Common myeloid progenitor, CD34-positive (primary cell): ENCODE measurements at regions not wholly inside any gene's neighbourhood (a gene's known extent, or its start where the extent isn't known, plus 50 kb on each side); places are given as distances from the start of the nearest gene placed in this dataset.

Experiments
- CTCF ChIA-PET: fragments of 350-600 bp; sonication (Branson Sonifier 250); formaldehyde crosslinking; loops from one replicate; lab custom pipeline; 2021; ENCODE audit warnings: antibody characterized with exemption; lab: Charles Lee
- POLR2A ChIA-PET: fragments of 350-600 bp; sonication (Branson Sonifier 250); formaldehyde crosslinking; loops from one replicate; lab custom pipeline; 2021; ENCODE audit warnings: antibody characterized with exemption; lab: Charles Lee
- DNase-seq, 3 donors: peaks; one replicate each; pipeline versions ENCODE4 v3.0.0 to v3.0.0-alpha.2; 2013
- H3K27ac ChIP-seq, 2 experiments: 1 replicate in 1 of 2; 2 replicates in 1 of 2; pipeline ENCODE4 v1.7.0; 2013; ENCODE audit warnings: inconsistent platforms in 2 of 2, low read length in 2 of 2, mild to moderate bottlenecking in 2 of 2, low read depth in 1 of 2, moderate library complexity in 1 of 2; ENCODE audit not compliant: severe bottlenecking in 2 of 2, insufficient read depth in 1 of 2, poor library complexity in 1 of 2
- H3K27me3 ChIP-seq, 5 experiments: replicated peaks in 2 of 5; 1 replicate in 3 of 5; 2 replicates in 2 of 5; pipeline versions ENCODE4 v1.6.1 to v1.7.0; 2013; ENCODE audit warnings: low read length in 4 of 5, mild to moderate bottlenecking in 2 of 5, moderate library complexity in 2 of 5, inconsistent platforms in 1 of 5; ENCODE audit not compliant: insufficient read depth in 5 of 5, control insufficient read depth in 4 of 5
- H3K36me3 ChIP-seq, 4 experiments: 1 replicate in 2 of 4; 2 replicates in 2 of 4; pipeline versions ENCODE4 v1.6.1 to v1.7.0; 2013; ENCODE audit warnings: low read length in 3 of 4, control low read depth in 1 of 4, mild to moderate bottlenecking in 1 of 4; ENCODE audit not compliant: control insufficient read depth in 4 of 4, insufficient read depth in 4 of 4
- H3K4me1 ChIP-seq, 4 experiments: 1 replicate in 3 of 4; 2 replicates in 1 of 4; pipeline versions ENCODE4 v1.6.1 to v1.7.1; 2013; ENCODE audit warnings: low read length in 3 of 4, mild to moderate bottlenecking in 3 of 4, control low read depth in 1 of 4, inconsistent platforms in 1 of 4, moderate library complexity in 1 of 4; ENCODE audit not compliant: control insufficient read depth in 4 of 4, insufficient read depth in 4 of 4; ENCODE audit errors: control extremely low read depth in 1 of 4
- H3K4me3 ChIP-seq, 7 experiments: 1 replicate in 4 of 7; 2 replicates in 3 of 7; pipeline versions ENCODE4 v1.5.1 to v1.7.0; 2013; ENCODE audit warnings: mild to moderate bottlenecking in 7 of 7, low read length in 6 of 7, moderate library complexity in 6 of 7, inconsistent platforms in 2 of 7, low read depth in 2 of 7, control low read depth in 1 of 7; ENCODE audit not compliant: insufficient read depth in 4 of 7, control insufficient read depth in 1 of 7; ENCODE audit errors: extremely low read depth in 1 of 7
- H3K9me3 ChIP-seq, 5 experiments: 1 replicate in 4 of 5; 2 replicates in 1 of 5; pipeline versions ENCODE4 v1.6.1 to v1.7.1; 2013; ENCODE audit warnings: low read length in 4 of 5, mild to moderate bottlenecking in 2 of 5, inconsistent platforms in 1 of 5, low read depth in 1 of 5, moderate library complexity in 1 of 5; ENCODE audit not compliant: control insufficient read depth in 4 of 5, insufficient read depth in 2 of 5; ENCODE audit errors: control extremely low read depth in 1 of 5
- WGBS: methylation state at CpG from one replicate; pipeline ENCODE4 v1.1.5; 2013; ENCODE audit not compliant: insufficient coverage; 5-methylcytosine and 5-hydroxymethylcytosine counted together

DNA sequence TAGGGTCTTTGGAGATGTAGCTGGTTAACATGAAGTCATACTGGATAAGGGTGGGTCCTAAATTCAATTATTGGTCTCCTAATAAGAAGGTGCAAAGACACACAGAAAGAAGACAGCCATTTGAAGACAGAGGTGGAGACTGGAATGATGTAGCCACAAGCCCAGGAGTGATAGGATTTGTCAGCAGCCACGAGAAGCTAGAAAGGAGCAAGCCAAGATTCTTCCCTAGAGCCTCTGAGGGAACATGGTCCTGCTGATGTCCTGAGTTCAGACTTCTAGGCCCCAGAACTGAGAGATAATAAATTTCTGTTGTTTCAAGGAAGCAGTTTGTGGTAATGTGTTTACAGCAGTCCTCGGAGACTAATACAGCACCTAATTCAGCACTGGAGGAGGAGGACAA lies 203.3 kb upstream of the SRRM4 start:
- Histone ChIP-seq H3K9me3 (peaks cover 0 to 10% (median 0%) of the 10 kb centered on the region in 5 experiments), H3K27me3 (peaks cover 0 to 28% (median 15%) of the 10 kb centered on the region in 5 experiments), H3K4me1 (no peaks in the 10 kb centered on the region), H3K27ac (no peak overlapping the region), H3K36me3 (no peaks in the 10 kb centered on the region), H3K4me3 (no peak overlapping the region)
- DNase-seq = no peak
- CTCF ChIA-PET = no interaction called here
- WGBS = 69% methylated on average over 2 of the region's 2 CpGs
- POLR2A ChIA-PET = no interaction called here

DNA sequence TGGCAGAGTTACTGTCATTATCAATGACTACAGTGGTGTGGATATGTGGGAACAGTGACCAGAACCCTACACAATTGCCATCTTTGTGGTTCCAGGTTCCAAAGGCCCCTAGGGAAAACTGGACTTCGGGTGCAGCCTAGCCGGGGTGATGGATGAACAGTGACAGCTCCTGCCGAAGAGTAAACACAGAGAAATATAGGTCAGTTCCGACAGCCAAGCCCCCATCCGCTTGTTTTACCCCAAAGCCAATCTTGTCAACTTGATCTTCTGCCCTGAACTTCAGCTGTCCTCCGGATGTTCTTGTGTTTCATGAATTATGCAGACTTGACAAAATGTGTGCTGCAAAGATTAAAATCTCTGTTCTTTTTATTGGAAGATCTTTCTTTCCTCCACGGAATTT lies 200.4 kb upstream of the SRRM4 start:
- Histone ChIP-seq H3K4me1 (no peaks in the 10 kb centered on the region), H3K27me3 (peaks cover 0 to 3% (median 0%) of the 10 kb centered on the region in 5 experiments), H3K9me3 (no peaks in the 10 kb centered on the region), H3K4me3 (no peak overlapping the region), H3K27ac (no peak overlapping the region), H3K36me3 (no peaks in the 10 kb centered on the region)
- ChIA-PET CTCF (interaction anchor here (1.4 kb wide), 1 partner anchor 10 kb away, joined by 4 read pairs; no protein-coding TSS in a partner anchor), POLR2A (no interaction called here)
- WGBS = 81% methylated on average over 6 of the region's 7 CpGs
- no peak for DNase-seq

DNA sequence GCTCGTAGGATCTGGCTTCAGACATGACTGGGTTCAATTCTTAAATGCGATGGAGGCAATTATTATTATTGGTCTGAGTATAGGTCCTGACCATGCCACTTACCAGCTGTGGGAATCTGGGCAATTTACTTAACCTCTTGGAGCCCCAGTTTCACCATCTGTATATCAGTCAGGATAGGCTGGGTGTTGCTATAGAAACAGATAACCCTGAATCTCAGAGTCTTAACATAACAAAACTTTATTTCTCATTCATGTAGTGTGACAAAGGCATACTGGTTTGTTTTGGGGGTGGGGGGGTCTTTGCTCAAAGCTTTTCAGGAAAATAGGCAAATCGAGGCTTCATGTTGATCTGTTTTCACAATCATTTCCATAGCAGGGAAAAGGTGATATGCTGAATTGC lies 199.6 kb upstream of the SRRM4 start:
- ChIA-PET CTCF (interaction anchor here (1.4 kb wide), 1 partner anchor 11 kb away, joined by 4 read pairs; no protein-coding TSS in a partner anchor), POLR2A (no interaction called here)
- WGBS = 79% methylated on average over 2 of the region's 3 CpGs

DNA sequence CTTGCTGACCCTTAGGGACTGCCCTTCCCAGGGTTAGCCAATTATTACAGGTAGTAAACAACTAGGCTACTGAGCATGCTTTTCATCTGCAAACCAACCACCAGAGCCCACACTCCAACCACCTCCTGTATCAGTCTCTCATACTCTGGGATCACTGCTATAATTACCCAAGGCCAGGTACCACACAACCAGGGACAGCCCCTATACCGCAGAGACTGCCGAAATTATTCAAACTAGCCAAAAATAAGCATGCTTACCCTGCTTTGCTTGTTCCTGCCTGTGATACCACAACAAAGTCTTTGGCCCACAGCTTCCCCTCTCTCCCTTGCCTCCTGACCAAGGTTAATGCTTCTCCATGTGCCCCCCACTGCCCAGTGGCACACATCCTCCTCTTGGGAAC lies 197.6 kb upstream of the SRRM4 start:
- CTCF ChIA-PET = interaction anchor here (1.4 kb wide), 1 partner anchor 10 kb away, joined by 3 read pairs; no protein-coding TSS in a partner anchor
- H3K27ac ChIP-seq = no peak overlapping the region
- no peak for DNase-seq
- H3K27me3 ChIP-seq = no peaks in the 10 kb centered on the region
- no peaks in the 10 kb centered on the region for H3K36me3 ChIP-seq
- POLR2A ChIA-PET = no interaction called here
- no peaks in the 10 kb centered on the region for H3K9me3 ChIP-seq
- H3K4me1 ChIP-seq = no peaks in the 10 kb centered on the region
- H3K4me3 ChIP-seq = no peak overlapping the region
- WGBS = 100% methylated on average over 1 of the region's 2 CpGs

More for the DNA sequence above, 199.6 kb upstream of the SRRM4 start:
- Histone ChIP-seq H3K4me1 (no peaks in the 10 kb centered on the region), H3K27me3 (no peaks in the 10 kb centered on the region), H3K36me3 (no peaks in the 10 kb centered on the region), H3K4me3 (no peak overlapping the region), H3K27ac (no peak overlapping the region), H3K9me3 (no peaks in the 10 kb centered on the region)
- no peak for DNase-seq

DNA sequence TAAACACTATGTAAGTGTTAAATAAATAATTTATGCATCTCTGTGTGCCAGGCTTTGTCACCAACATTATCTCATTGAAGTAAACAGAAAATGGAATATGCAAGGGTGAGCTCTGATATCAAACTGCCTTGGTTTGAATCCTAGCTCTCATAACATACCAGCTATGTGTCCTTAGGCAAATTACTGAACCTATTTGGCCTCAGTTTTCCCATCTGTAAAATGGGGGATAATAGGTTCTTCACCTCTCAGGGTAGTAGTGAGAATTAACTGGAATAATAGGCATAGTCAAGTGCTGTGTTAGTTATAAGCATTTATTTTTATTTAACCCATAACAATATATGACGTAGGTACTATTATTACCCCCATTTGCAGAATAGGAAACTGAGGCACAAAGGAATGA lies 190.8 kb upstream of the SRRM4 start:
- Histone ChIP-seq H3K9me3 (no peaks in the 10 kb centered on the region), H3K4me1 (no peaks in the 10 kb centered on the region), H3K27me3 (no peaks in the 10 kb centered on the region), H3K36me3 (no peaks in the 10 kb centered on the region), H3K4me3 (no peak overlapping the region), H3K27ac (no peak overlapping the region)
- no peak for DNase-seq
- POLR2A ChIA-PET = no interaction called here
- 100% methylated on average over 1 of the region's 1 CpG for WGBS
- CTCF ChIA-PET = no interaction called here

DNA sequence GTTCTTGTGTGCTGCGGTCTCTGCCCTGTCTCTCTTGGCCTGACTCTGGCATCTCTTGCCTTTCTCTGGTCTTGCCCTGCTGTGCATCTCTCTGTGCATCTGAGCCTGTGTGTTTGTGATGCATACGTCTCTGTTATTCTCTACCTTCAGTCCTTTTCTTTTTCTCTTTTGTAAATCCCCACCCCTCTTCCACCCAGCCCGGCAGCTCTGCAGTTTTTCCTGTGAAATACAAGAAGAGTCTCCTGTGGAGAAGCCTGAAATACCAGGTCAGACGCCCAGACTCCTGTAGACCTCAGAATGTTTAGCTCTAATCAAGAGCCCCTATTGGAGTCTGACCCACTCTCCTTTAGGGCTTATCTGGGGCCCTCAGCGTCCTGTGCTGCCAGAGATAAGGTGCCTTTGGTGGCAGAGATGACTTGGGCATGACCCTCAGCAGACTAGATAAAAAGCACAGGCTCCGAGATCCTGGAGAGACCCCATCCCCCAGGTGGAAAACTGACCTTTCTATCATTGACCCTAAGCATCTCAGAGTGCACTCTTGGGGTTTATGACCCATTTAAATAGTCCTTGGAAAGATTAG lies 167.5 kb upstream of the SRRM4 start:
- ChIA-PET CTCF (no interaction called here), POLR2A (interaction anchor here (0.7 kb wide), 1 partner anchor 14 kb away, joined by 3 read pairs; no protein-coding TSS in a partner anchor)
- no peaks in the 10 kb centered on the region for H3K27me3 ChIP-seq
- no peaks in the 10 kb centered on the region for H3K36me3 ChIP-seq
- H3K4me3 ChIP-seq = no peak overlapping the region
- no peaks in the 10 kb centered on the region for H3K4me1 ChIP-seq
- H3K27ac ChIP-seq = no peak overlapping the region
- H3K9me3 ChIP-seq = peaks cover 0 to 1% (median 0%) of the 10 kb centered on the region in 5 experiments
- WGBS = 39% methylated on average over 6 of the region's 6 CpGs
- no peak for DNase-seq

DNA sequence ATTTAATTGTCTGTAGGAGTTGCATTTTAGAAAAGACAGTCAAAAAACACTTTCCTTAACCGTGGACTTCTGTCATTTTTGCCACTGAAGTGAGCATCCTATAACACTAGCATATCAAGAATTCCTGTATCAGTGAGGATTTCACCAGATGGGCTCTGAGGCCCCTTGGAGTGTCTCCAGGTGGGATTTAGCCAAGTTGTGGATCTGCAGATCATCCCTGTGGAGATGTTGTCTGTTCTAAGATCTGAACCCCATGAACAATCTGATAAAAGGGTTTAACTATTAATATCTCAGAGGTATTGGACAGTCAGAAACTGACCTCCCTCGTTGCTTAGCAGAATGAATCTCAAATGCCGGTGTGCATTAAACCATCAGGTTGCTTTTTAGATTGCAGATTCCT lies 165.0 kb upstream of the SRRM4 start:
- Histone ChIP-seq H3K4me3 (no peak overlapping the region), H3K4me1 (no peaks in the 10 kb centered on the region), H3K27ac (no peak overlapping the region), H3K27me3 (no peaks in the 10 kb centered on the region), H3K9me3 (peaks cover 0 to 1% (median 0%) of the 10 kb centered on the region in 5 experiments), H3K36me3 (no peaks in the 10 kb centered on the region)
- whole genome bisulfite sequencing = 93% methylated on average over 2 of the region's 3 CpGs
- DNase-seq = no peak
- ChIA-PET POLR2A (no interaction called here), CTCF (no interaction called here)
